ENCODE measurements at regions not wholly inside any gene's neighbourhood (a gene's known extent, or its start where the extent isn't known, plus 50 kb on each side); places are given as distances from the start of the nearest gene placed in this dataset.

DNA sequence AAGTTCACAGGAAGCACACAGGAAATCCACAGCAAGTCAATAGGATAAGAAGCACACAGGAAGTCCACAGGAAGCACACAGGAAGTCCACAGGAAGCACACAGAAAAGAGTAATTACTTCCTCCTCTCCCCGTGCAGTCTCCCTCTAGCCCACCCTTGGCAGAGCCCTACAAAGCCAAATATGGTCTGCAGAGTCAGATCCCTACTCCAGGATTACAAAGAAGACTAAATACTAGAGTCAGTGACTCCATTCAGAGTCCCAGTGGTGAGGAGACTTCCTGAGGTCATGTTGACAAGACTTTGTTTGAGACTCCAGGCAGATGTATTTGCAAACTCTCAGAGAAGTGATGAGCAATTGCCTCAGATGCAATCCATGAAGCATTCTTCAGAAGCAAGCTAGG is 398.6 kb upstream of the AUTS2 start:
- Mint-ChIP-seq H3K27me3 (ENCODE audit: low read depth) (no peaks in the 10 kb centered on the region), H3K9me3 (peaks cover 21% of the 10 kb centered on the region), H3K4me3 (no peak overlapping the region), H3K27ac (ENCODE audit: unreplicated experiment) (no peak overlapping the region), H3K4me1 (peaks cover 3% of the 10 kb centered on the region), H3K36me3 (ENCODE audit: low read depth) (peaks cover 5% of the 10 kb centered on the region)
- no peak for DNase-seq (ENCODE audit: low read depth, low spot score)
- TF ChIP-seq, protein P1, sequence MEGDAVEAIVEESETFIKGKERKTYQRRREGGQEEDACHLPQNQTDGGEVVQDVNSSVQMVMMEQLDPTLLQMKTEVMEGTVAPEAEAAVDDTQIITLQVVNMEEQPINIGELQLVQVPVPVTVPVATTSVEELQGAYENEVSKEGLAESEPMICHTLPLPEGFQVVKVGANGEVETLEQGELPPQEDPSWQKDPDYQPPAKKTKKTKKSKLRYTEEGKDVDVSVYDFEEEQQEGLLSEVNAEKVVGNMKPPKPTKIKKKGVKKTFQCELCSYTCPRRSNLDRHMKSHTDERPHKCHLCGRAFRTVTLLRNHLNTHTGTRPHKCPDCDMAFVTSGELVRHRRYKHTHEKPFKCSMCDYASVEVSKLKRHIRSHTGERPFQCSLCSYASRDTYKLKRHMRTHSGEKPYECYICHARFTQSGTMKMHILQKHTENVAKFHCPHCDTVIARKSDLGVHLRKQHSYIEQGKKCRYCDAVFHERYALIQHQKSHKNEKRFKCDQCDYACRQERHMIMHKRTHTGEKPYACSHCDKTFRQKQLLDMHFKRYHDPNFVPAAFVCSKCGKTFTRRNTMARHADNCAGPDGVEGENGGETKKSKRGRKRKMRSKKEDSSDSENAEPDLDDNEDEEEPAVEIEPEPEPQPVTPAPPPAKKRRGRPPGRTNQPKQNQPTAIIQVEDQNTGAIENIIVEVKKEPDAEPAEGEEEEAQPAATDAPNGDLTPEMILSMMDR (conservative IDR thresholded peaks at IDR 0.05) = no peak

DNA sequence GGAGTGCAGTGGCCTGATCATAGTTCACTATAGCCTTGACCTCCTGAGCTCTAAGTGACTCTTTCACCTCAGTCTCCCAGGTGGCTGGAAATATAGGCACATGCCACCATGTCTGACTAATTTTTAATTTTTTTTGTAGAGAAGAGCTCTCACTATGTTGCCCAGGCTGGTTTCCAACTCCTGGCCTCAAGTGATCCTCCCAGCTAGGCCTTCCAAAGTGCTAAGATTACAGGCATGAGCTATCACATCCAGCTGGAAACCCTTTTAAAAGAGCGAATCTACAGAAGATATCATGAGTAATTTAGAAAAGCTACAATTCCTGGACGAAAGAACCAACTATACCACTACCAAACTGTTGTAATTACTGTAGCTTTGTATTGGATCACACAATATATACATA is 394.4 kb upstream of the AUTS2 start:
- Mint-ChIP-seq H3K36me3 (ENCODE audit: low read depth) (peaks cover 5% of the 10 kb centered on the region), H3K9me3 (peaks cover 19% of the 10 kb centered on the region), H3K4me3 (no peak overlapping the region), H3K27me3 (ENCODE audit: low read depth) (peaks cover 2% of the 10 kb centered on the region), H3K4me1 (peaks cover 3% of the 10 kb centered on the region), H3K27ac (ENCODE audit: unreplicated experiment) (no peak overlapping the region)
- TF ChIP-seq, protein P1 (conservative IDR thresholded peaks at IDR 0.05) = no peak
- no peak for DNase-seq (ENCODE audit: low read depth, low spot score)

DNA sequence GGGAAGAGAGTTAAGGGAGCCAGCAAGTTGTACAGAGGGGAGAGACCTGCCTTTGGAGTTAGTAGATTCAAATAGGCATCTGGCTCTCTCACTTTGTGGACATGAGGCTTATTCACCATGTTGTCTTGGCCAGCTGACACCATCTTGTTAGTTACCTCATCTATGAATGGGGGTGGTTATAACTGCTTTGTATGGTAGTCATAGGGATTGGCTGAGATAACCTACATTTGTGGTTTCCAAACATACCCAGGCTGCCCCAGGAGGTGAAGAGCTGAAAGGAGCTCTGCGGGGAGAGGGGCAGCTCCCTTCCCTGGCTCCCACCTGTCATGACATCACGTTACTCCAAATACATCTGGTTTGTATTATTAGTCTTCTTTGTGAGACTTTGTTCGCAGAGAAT is 393.3 kb upstream of the AUTS2 start:
- Mint-ChIP-seq H3K4me3 (no peak overlapping the region), H3K27ac (ENCODE audit: unreplicated experiment) (no peak overlapping the region), H3K4me1 (peaks cover 3% of the 10 kb centered on the region), H3K27me3 (ENCODE audit: low read depth) (peaks cover 2% of the 10 kb centered on the region), H3K9me3 (peaks cover 13% of the 10 kb centered on the region), H3K36me3 (ENCODE audit: low read depth) (no peaks in the 10 kb centered on the region)
- TF ChIP-seq, protein P1 (conservative IDR thresholded peaks at IDR 0.05) = no peak
- no peak for DNase-seq (ENCODE audit: low read depth, low spot score)

DNA sequence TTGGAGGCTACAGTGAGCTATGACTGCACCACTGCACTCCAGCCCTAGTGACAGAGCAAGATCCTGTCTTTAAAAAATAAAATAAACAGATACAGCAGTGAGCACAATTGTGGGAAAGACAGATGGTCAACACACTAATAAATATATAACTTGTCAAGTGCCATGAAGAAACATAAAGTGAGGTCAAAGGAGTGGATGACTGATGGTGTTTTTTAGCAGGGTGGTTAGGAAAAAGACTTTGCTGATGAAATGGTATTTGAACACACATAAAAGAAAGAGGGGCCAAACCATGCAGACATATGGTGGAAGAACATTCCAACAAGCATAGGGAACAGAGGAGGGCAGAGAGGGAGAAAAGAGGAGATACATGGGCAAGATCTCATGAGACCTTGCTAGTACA is 392.7 kb upstream of the AUTS2 start:
- Mint-ChIP-seq H3K27ac (ENCODE audit: unreplicated experiment) (no peak overlapping the region), H3K36me3 (ENCODE audit: low read depth) (no peaks in the 10 kb centered on the region), H3K9me3 (peaks cover 13% of the 10 kb centered on the region), H3K27me3 (ENCODE audit: low read depth) (peaks cover 5% of the 10 kb centered on the region), H3K4me1 (peaks cover 3% of the 10 kb centered on the region), H3K4me3 (no peak overlapping the region)
- DNase-seq (ENCODE audit: low read depth, low spot score) = no peak
- TF ChIP-seq, protein P1 (conservative IDR thresholded peaks at IDR 0.05) = no peak

DNA sequence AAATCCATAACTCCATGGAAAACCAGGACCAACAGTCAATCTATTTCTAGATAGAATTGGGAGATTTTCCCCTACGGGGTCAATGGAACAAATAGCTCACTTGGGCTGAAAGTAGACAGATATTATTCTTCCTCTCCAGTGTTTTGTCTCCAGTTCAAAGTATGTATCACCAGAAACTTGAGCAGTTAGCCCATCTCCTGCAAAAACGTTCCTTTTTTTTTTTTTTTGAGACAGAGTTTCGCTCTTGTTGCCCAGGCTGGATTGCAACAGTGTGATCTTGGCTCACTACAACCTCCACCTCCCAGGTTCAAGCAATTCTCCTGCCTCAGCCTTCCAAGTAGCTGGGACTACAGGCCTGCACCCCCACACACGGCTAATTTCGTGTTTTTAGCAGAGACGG is 390.0 kb upstream of the AUTS2 start:
- TF ChIP-seq, protein P1 (conservative IDR thresholded peaks at IDR 0.05) = no peak
- peaks cover 20% of the 10 kb centered on the region for H3K27me3 Mint-ChIP-seq (ENCODE audit: low read depth)
- H3K4me1 Mint-ChIP-seq = peaks cover 3% of the 10 kb centered on the region
- no peak overlapping the region for H3K4me3 Mint-ChIP-seq
- H3K9me3 Mint-ChIP-seq = peaks cover 6% of the 10 kb centered on the region
- no peak for DNase-seq (ENCODE audit: low read depth, low spot score)
- no peak overlapping the region for H3K27ac Mint-ChIP-seq (ENCODE audit: unreplicated experiment)
- no peaks in the 10 kb centered on the region for H3K36me3 Mint-ChIP-seq (ENCODE audit: low read depth)

DNA sequence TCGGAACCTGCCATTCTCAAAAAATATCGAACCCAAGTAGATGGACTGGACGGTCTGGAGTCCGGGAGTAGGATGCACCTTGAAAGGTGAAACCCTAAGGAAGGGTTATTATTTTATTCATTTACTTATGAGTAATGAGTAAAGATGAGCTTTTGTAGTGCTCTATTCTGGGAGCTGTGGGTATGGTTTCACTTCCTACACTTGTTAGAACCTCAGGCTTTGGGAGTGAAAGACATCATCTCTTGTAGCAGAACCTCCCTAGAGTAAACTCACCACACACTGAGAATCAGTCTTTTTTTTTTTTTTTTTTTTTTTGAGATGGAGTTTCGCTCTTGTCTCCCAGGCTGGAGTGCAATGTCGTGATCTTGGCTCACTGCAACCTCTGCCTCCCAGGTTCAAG is 389.4 kb upstream of the AUTS2 start:
- Mint-ChIP-seq H3K27me3 (ENCODE audit: low read depth) (peaks cover 23% of the 10 kb centered on the region), H3K4me3 (no peak overlapping the region), H3K9me3 (peaks cover 6% of the 10 kb centered on the region), H3K4me1 (peaks cover 3% of the 10 kb centered on the region), H3K36me3 (ENCODE audit: low read depth) (no peaks in the 10 kb centered on the region), H3K27ac (ENCODE audit: unreplicated experiment) (no peak overlapping the region)
- no peak for DNase-seq (ENCODE audit: low read depth, low spot score)
- TF ChIP-seq, protein P1 (conservative IDR thresholded peaks at IDR 0.05) = no peak
